ENCODE measurements at regions not wholly inside any gene's neighbourhood (a gene's known extent, or its start where the extent isn't known, plus 50 kb on each side); places are given as distances from the start of the nearest gene placed in this dataset.

GRCh38 chr5:124408738-124409453 is 337.5 kb downstream of the ZNF608 start:
- DNase-seq (ENCODE audit: low read depth), result peak; percentile 45
- TF ChIP-seq CTCF (conservative IDR thresholded peaks at IDR 0.05; ENCODE audit: low read depth, low read length), result no peak
- H3K4me3 ChIP-seq (ENCODE audit: low read depth, low read length), result no peak overlapping the region

DNA sequence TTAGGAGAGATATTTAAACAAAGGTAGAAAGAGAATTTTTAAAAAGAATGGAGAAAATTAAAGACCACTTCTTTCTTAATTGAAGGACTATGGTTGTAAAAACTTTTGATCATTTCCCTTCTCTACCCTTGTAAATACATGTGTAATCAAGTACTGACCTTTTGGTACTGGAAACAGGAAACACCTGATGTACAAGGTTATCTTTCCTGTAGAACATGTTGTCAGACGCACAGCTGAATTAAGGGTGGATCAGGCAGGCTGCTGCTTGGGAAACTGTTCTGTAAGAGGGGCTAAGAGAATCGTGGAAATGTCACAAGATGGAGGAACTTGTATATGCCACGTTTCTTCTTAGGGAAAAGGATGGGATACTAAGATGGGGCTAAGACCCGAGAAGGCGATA is 341.6 kb downstream of the ZNF608 start:
- no peak for TF ChIP-seq CTCF (conservative IDR thresholded peaks at IDR 0.05; ENCODE audit: low read depth, low read length)
- DNase-seq (ENCODE audit: low read depth), result no peak
- H3K4me3 ChIP-seq (ENCODE audit: low read depth, low read length), result no peak overlapping the region

- H3K4me3 ChIP-seq (ENCODE audit: low read depth, low read length), result no peak overlapping the region
- DNase-seq (ENCODE audit: low read depth), result no peak
- TF ChIP-seq CTCF (conservative IDR thresholded peaks at IDR 0.05; ENCODE audit: low read depth, low read length), result no peak
Observed at GRCh38 chr5:124403281-124403680, 343.2 kb downstream of the ZNF608 start.

DNA sequence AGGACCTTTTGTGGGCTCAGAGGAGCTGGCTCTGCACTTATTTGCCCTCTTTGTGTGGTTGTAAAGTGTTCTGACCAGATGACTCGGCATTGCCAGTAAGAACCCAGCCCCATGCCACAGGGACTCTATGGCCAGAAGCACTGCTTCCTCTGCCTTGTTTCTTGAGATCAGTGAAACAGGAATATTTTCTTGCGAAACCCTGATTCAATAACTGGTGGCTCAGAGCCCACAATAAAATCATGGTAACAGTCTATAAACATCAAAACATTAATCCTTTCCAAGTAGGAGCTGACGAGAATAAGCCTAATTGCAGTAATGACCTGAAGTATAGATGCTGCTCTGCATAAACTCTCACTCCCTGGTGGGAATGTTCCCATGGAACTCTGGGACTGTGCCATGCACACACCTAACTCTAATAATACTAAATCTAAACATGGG is 344.3 kb downstream of the ZNF608 start:
- H3K4me3 ChIP-seq (ENCODE audit: low read depth, low read length), result no peak overlapping the region
- TF ChIP-seq CTCF (conservative IDR thresholded peaks at IDR 0.05; ENCODE audit: low read depth, low read length), result no peak
- DNase-seq (ENCODE audit: low read depth), result peak; percentile 51

DNA sequence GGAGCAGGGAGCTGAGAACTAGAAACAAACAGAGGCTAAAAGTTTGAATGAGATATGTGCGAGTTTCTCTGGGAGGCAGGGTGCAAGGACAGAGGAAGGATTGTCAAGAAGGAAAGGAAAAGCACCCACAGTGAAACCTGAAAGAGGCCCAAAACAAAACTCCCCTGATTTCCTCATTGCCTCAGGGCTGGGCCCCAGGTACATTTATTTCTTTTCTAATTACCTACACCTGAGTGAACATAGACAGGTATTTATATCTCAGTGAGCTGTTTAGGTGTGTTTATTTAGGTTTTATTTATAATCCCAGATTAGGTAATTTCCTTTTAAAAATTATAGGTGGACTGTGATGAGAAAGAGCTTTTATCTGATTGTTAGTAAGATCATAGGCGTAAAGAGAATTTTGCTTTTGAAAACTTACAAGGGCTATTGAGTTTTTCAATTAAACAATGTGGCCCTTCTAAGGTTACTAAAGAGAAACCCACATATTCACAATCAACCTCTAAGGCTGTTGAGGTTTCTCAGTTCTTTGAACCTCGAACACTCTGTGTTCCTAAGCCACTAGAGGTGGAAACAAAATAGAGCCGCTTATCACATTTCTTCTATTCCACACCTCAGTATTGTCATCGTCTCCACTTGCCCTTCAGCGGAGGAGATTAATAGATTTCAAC is 344.8 kb downstream of the ZNF608 start:
- no peak for DNase-seq (ENCODE audit: low read depth)
- H3K4me3 ChIP-seq (ENCODE audit: low read depth, low read length), result no peak overlapping the region
- no peak for TF ChIP-seq CTCF (conservative IDR thresholded peaks at IDR 0.05; ENCODE audit: low read depth, low read length)

DNA sequence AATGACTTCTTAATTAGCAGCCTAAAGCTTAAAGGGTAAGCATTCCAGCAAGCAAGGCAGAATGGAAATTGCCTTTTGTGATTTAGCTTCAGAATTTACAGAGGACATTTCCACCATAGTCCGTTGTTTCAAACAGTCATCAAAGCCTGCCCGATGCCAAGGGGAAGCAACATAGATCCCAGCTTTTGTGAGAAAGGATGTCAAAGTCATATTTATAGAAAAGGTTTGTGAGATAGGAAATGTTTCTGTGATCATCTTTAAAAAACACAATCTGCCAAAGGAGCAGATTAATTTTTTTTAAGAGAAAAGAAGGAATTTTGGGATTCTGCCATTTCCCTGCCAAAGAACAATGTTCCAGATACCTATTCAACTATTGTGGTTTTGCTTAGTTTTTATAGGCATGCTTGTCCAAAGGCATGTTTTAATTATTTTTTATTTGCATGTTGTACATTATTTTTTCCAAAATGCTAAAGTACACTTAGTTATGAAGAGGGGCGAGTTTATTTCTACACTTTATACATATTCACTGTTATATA is 346.9 kb downstream of the ZNF608 start:
- TF ChIP-seq CTCF (conservative IDR thresholded peaks at IDR 0.05; ENCODE audit: low read depth, low read length), result no peak
- DNase-seq (ENCODE audit: low read depth), result no peak

More for the DNA sequence above, 346.9 kb downstream of the ZNF608 start:
- H3K4me3 ChIP-seq (ENCODE audit: low read depth, low read length), result no peak overlapping the region

All from choroid plexus epithelial cell (primary cell).